ENCODE measurements at regions not wholly inside any gene's neighbourhood (a gene's known extent, or its start where the extent isn't known, plus 50 kb on each side); places are given as distances from the start of the nearest gene placed in this dataset.

- no peak overlapping the region for H3K4me3 Mint-ChIP-seq
- H3K27me3 Mint-ChIP-seq: no peaks in the 10 kb centered on the region
- no peak overlapping the region for H3K27ac Mint-ChIP-seq
- H3K9me3 Mint-ChIP-seq: peaks cover 21 to 24% of the 10 kb centered on the region in 2 donors
- ATAC-seq: no peak
- no peaks in the 10 kb centered on the region for H3K4me1 Mint-ChIP-seq
- no peak for DNase-seq
Measured at GRCh38 chr21:27155130-27155500, 188.2 kb upstream of the ADAMTS5 start.

- peaks cover 21 to 25% of the 10 kb centered on the region in 2 donors for H3K9me3 Mint-ChIP-seq
- no peaks in the 10 kb centered on the region for H3K4me1 Mint-ChIP-seq
- no peak overlapping the region for H3K4me3 Mint-ChIP-seq
- H3K27ac Mint-ChIP-seq: no peak overlapping the region
- ATAC-seq (no peak), DNase-seq (no peak)
- no peaks in the 10 kb centered on the region for H3K27me3 Mint-ChIP-seq
Measured at GRCh38 chr21:27154451-27155129, 187.7 kb upstream of the ADAMTS5 start.

GRCh38 chr21:27152996-27153395 lies 186.1 kb upstream of the ADAMTS5 start:
- no peak for DNase-seq
- H3K27ac Mint-ChIP-seq: no peak overlapping the region
- H3K4me1 Mint-ChIP-seq: no peaks in the 10 kb centered on the region
- H3K4me3 Mint-ChIP-seq: no peak overlapping the region
- no peaks in the 10 kb centered on the region for H3K27me3 Mint-ChIP-seq
- ATAC-seq: no peak
- peaks cover 29 to 31% of the 10 kb centered on the region in 2 donors for H3K9me3 Mint-ChIP-seq

- Mint-ChIP-seq H3K4me1 (no peaks in the 10 kb centered on the region), H3K4me3 (no peak overlapping the region), H3K27me3 (no peaks in the 10 kb centered on the region), H3K27ac (no peak overlapping the region), H3K9me3 (peaks cover 23 to 35% of the 10 kb centered on the region in 2 donors)
- no peak for ATAC-seq
- no peak for DNase-seq
Measured at GRCh38 chr21:27149034-27149433, 182.1 kb upstream of the ADAMTS5 start.

- peaks cover 10 to 22% of the 10 kb centered on the region in 2 donors for H3K9me3 Mint-ChIP-seq
Measured at GRCh38 chr21:27146268-27146667, 179.4 kb upstream of the ADAMTS5 start.

GRCh38 chr21:27145134-27145798 lies 178.4 kb upstream of the ADAMTS5 start:
- Mint-ChIP-seq H3K27ac (no peak overlapping the region), H3K4me1 (no peaks in the 10 kb centered on the region), H3K27me3 (no peaks in the 10 kb centered on the region), H3K4me3 (no peak overlapping the region), H3K9me3 (peaks cover 10 to 12% of the 10 kb centered on the region in 2 donors)
- no peak for ATAC-seq
- no peak for DNase-seq

More at GRCh38 chr21:27146268-27146667, 179.4 kb upstream of the ADAMTS5 start:
- ATAC-seq: no peak
- no peak overlapping the region for H3K27ac Mint-ChIP-seq
- no peak overlapping the region for H3K4me3 Mint-ChIP-seq
- no peaks in the 10 kb centered on the region for H3K4me1 Mint-ChIP-seq
- H3K27me3 Mint-ChIP-seq: no peaks in the 10 kb centered on the region
- no peak for DNase-seq

GRCh38 chr21:27143476-27143875 lies 176.6 kb upstream of the ADAMTS5 start:
- Mint-ChIP-seq H3K27me3 (no peaks in the 10 kb centered on the region), H3K4me1 (no peaks in the 10 kb centered on the region), H3K27ac (no peak overlapping the region), H3K4me3 (no peak overlapping the region), H3K9me3 (peaks cover 7 to 9% of the 10 kb centered on the region in 2 donors)
- ATAC-seq: no peak
- DNase-seq: no peak

- no peak for ATAC-seq
- DNase-seq: no peak
- Mint-ChIP-seq H3K4me3 (no peak overlapping the region), H3K27ac (no peak overlapping the region), H3K27me3 (no peaks in the 10 kb centered on the region), H3K4me1 (no peaks in the 10 kb centered on the region), H3K9me3 (no peaks in the 10 kb centered on the region)
Measured at GRCh38 chr21:27139526-27139925, 172.6 kb upstream of the ADAMTS5 start.

GRCh38 chr21:27134516-27134915 lies 167.6 kb upstream of the ADAMTS5 start:
- Mint-ChIP-seq H3K27ac (no peak overlapping the region), H3K4me1 (no peaks in the 10 kb centered on the region), H3K9me3 (peaks cover 5 to 7% of the 10 kb centered on the region in 2 donors), H3K4me3 (no peak overlapping the region), H3K27me3 (no peaks in the 10 kb centered on the region)
- DNase-seq (no peak), ATAC-seq (no peak)

- no peaks in the 10 kb centered on the region for H3K4me1 Mint-ChIP-seq
- H3K4me3 Mint-ChIP-seq: no peak overlapping the region
- no peak overlapping the region for H3K27ac Mint-ChIP-seq
- ATAC-seq (no peak), DNase-seq (no peak)
- H3K9me3 Mint-ChIP-seq: peaks cover 5 to 7% of the 10 kb centered on the region in 2 donors
- H3K27me3 Mint-ChIP-seq: no peaks in the 10 kb centered on the region
Measured at GRCh38 chr21:27132266-27132665, 165.4 kb upstream of the ADAMTS5 start.

- peaks cover 5 to 7% of the 10 kb centered on the region in 2 donors for H3K9me3 Mint-ChIP-seq
- ATAC-seq: no peak
- H3K4me3 Mint-ChIP-seq: no peak overlapping the region
Measured at GRCh38 chr21:27130154-27130553, 163.3 kb upstream of the ADAMTS5 start.

GRCh38 chr21:27129694-27130093 lies 162.8 kb upstream of the ADAMTS5 start:
- H3K27ac Mint-ChIP-seq: no peak overlapping the region
- no peak overlapping the region for H3K4me3 Mint-ChIP-seq
- no peaks in the 10 kb centered on the region for H3K4me1 Mint-ChIP-seq
- DNase-seq (no peak), ATAC-seq (no peak)
- H3K9me3 Mint-ChIP-seq: peaks cover 5 to 11% of the 10 kb centered on the region in 2 donors
- H3K27me3 Mint-ChIP-seq: no peaks in the 10 kb centered on the region

More at GRCh38 chr21:27130154-27130553, 163.3 kb upstream of the ADAMTS5 start:
- Mint-ChIP-seq H3K4me1 (no peaks in the 10 kb centered on the region), H3K27ac (no peak overlapping the region), H3K27me3 (no peaks in the 10 kb centered on the region)
- DNase-seq: no peak

GRCh38 chr21:27129215-27129614 lies 162.3 kb upstream of the ADAMTS5 start:
- peaks cover 5 to 15% of the 10 kb centered on the region in 2 donors for H3K9me3 Mint-ChIP-seq
- H3K4me1 Mint-ChIP-seq: no peaks in the 10 kb centered on the region
- H3K27me3 Mint-ChIP-seq: no peaks in the 10 kb centered on the region
- DNase-seq: no peak
- no peak overlapping the region for H3K4me3 Mint-ChIP-seq
- no peak for ATAC-seq
- no peak overlapping the region for H3K27ac Mint-ChIP-seq

- H3K9me3 Mint-ChIP-seq: peaks cover 0 to 8% of the 10 kb centered on the region in 2 donors
- ATAC-seq: no peak
- no peaks in the 10 kb centered on the region for H3K27me3 Mint-ChIP-seq
- no peak overlapping the region for H3K27ac Mint-ChIP-seq
- H3K4me1 Mint-ChIP-seq: no peaks in the 10 kb centered on the region
- H3K4me3 Mint-ChIP-seq: no peak overlapping the region
- no peak for DNase-seq
Measured at GRCh38 chr21:27126140-27126539, 159.3 kb upstream of the ADAMTS5 start.

GRCh38 chr21:27122686-27123085 lies 155.8 kb upstream of the ADAMTS5 start:
- Mint-ChIP-seq H3K9me3 (peaks cover 0 to 8% of the 10 kb centered on the region in 2 donors), H3K4me1 (no peaks in the 10 kb centered on the region), H3K27ac (no peak overlapping the region), H3K27me3 (no peaks in the 10 kb centered on the region), H3K4me3 (no peak overlapping the region)
- no peak for ATAC-seq
- no peak for DNase-seq

- DNase-seq (no peak), ATAC-seq (no peak)
- H3K27me3 Mint-ChIP-seq: no peaks in the 10 kb centered on the region
- no peak overlapping the region for H3K4me3 Mint-ChIP-seq
- H3K4me1 Mint-ChIP-seq: no peaks in the 10 kb centered on the region
- no peak overlapping the region for H3K27ac Mint-ChIP-seq
- H3K9me3 Mint-ChIP-seq: peaks cover 0 to 5% of the 10 kb centered on the region in 2 donors
Measured at GRCh38 chr21:27114111-27114510, 147.2 kb upstream of the ADAMTS5 start.
